ENCODE measurements at regions not wholly inside any gene's neighbourhood (a gene's known extent, or its start where the extent isn't known, plus 50 kb on each side); places are given as distances from the start of the nearest gene placed in this dataset.
A peak's percentile ranks its signal among the peaks of the same experiment; 100 is the strongest.

DNA sequence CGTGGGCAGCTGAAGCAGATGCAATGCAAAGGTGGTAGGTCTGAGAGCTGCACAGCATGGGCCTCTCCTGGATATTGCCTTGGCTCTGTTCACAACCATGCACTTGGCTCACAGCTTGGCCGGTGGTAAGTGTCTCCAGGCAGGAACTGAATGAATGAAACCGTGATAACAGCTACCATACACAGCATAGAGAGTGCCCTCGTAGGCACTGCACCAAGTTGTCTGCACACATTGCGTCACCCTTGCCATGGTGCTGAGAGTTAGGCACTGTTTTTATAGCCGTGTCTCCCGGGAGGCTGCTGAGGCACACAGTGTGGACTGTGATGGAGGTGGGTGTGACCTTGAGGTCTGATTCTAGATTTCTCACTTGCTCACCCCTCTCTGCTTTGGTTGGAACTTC is 157.6 kb upstream of the VASH1 start:
- no peak for DNase-seq

DNA sequence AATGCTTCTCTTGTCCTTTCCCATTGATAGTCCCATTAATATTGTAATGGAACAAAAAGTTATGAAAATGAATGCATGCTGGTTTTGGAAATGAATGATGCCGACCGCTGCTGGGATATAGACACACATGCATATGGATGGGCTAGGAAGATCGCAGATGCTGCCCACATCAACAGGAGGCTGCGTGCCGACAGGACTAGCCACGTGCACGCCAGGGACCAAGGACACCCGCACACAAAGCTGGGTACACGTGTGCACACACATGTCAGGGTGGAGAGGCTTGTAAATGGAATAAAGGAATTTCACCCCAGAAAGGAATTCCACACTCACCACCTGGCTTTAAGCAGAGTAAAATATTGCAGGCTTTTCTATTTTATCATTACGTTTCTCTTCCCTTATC is 153.8 kb upstream of the VASH1 start:
- no peak for DNase-seq

DNA sequence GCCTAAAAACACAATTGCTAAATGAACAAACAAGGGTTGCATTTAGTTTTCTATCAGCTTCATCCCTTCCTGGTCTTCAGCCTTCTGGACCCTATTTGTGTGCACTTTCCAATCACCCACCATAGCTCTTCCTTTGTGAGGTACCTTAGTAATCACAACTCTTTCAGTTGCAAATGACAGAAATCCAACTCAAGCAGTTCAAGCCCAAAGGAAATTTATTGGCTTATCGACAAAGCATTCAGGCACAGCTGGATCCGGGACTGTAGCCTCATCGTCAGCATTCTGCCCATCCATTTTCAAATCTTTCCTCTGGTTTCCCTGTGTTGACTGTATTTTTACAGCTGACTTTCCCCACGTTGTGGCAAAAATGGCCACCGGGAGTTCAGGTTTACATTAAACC is 148.6 kb upstream of the VASH1 start:
- DNase-seq = no peak

DNA sequence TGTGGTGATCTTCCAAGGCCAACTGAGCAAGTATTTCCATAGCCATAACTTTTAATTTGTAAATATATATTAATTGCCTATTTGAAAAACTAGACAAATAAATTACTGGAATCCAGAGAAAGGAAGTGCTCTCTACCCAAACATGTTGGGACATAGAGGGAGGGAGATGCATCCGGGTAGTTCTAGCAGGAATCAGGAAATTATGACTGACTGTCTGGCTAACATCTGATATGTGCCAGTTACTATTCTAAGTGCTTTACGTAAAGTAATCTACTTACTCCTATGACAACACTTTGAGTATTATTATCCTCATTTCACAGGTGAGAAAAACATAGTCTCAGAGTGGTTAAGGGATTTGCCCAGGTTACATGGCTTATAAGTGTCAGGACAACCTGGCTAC is 147.7 kb upstream of the VASH1 start:
- DNase-seq = no peak

DNA sequence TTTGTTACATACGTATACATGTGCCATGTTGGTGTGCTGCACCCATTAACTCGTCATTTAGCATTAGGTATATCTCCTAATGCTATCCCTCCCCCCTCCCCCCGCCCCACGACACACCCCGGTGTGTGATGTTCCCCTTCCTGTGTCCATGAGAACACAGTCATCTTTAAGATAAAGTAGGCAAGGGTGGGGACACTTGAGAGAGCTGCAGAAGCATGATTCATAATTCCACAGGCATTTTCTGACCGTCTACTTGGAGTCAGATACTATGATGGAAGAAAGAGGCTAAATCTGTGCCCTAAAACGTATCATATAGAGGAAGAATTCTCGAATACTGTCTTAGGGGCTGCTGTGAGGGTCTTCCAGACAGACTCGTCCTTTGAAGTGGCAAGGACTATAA is 145.9 kb upstream of the VASH1 start:
- no peak for DNase-seq

DNA sequence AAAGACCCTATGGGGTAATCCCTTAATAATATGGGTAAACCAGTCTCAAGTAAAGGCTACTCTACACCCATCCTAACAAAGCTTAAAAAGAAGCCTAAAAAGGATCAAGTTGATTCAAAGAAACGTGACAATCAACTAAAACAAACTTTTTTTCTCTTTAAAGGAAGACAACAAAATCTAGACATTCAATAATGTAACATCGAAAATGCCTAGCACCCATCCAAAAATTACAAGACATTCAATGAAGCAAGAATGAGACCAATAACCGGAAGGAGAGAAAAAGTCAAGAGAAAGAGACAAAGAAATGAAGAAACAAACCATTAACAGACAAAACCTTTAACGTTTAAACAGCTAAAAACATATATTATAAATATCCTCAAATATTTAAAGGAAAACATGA is 143.8 kb upstream of the VASH1 start:
- DNase-seq = no peak

DNA sequence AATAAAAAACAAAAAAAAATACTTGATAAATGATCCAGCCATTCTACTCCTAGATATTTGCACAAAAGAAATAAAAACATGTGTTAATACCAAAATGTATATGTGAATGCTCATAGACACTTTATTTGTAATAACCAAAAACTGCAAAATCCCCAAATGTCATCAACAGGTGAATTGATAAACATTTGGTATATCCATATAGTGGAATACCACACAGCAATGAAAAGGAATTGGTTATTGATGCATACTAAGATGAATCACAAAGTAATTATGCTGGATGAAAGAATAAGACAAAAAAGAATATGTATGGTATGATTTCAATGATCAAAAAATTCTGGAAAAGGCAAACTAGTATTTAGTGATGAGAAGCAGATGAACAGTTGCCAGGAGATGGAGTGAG is 124.7 kb upstream of the VASH1 start:
- no peak for DNase-seq

DNA sequence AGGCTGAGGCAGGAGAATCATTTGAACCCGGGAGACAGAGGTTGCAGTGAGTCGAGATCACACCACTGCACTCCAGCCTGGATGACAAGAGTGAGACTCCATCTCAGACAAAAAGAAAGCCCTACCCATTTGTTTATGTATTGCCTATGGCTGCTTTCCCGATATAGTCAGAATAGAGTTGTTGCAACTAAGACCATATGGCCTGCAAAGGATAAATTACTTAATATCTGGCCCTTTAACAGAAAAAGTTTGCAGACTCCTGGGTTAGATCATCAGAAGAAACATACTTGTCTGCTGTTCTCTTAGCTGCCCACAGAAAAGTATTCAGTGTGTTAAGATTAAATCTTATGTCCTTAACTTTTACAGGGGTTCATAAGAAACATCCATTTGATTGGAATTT is 122.4 kb upstream of the VASH1 start:
- no peak for DNase-seq

DNA sequence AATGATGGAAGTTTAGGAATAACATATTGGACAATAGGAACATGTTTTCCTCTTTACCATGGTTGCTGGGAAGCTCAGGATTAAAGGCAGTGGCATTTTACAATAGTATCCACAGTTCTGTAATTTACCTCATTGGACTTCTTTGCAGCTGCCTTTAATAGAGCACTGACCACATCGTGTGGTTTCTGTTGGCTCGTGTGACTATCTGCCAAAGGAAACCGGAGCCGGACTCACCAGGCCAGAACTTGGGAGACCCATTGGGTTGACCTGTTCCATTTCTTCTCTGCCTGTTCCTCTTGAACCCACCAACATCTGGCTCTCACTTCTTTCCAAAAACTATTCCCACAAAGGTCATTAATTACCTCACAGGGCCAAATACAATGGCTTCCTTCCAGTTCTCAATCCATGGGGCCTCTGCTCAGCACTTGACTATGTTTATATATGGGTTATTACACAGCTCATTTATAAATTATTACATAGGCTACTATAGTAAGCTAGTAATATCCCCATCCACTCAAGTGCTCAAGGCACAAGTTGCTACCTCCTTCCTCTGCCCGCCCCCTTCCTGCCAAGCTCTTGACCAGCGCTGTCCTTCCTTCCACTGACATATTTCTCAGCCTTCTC is 121.5 kb upstream of the VASH1 start:
- DNase-seq = no peak

DNA sequence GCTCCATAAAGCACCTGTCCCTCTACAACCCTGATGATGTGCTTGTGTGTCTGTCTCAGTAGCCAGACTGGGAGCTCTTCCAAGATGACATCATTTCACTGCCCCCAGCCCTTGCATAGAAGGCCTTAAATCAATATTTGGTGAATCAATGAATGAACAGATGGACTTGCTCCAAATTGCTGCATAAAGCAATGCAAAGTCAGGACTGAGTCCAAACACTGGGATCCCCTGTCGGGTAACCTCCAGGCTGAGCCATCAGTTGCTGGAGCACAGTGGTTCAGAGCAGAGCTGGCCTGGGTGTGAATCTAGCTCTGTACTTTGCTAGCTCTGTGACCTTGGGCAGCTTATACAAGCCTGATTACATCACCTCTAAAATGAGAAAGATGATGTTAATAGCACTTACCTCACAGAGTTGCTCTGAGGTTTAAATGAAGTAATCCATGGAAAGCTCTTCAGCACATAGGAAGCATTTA is 120.3 kb upstream of the VASH1 start:
- no peak for DNase-seq

DNA sequence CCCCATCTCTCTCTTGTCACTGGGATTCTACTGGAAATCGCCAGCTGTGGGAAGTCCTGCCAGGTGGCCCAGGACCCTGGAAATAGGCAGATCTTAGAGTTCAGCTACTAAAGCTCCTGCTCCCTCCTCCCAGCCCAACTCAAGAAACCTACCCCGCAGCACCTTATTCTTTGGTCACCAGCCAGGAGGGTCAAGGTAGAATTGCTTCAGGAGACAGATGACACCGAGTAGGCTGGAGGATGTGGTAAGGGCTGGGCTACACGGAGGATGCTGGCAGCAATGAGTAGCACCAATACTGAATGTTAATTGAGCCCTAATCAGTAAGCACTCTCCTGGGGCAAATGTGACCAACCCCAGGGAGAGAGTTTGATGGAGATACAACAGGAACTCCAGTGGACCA is 119.7 kb upstream of the VASH1 start:
- DNase-seq = no peak

DNA sequence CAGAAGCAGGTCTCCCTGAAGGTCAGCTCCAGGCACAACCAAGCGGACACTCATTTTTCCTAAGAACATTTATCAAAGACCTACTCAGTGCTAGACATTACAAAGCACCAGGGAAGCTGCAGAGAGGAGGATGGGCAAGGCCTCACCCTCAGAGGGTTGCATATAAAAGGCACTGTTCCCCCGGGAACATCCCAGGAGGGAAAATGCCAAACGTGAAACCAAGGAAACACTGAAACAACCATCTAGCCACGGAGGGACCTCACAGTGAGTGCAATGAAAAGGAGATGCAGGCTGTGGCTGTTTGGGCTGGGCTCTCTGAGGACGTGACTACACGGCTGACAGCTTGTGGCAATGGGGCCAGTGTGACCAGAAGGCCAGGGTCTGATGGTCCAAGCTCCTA is 117.4 kb upstream of the VASH1 start:
- no peak for DNase-seq

DNA sequence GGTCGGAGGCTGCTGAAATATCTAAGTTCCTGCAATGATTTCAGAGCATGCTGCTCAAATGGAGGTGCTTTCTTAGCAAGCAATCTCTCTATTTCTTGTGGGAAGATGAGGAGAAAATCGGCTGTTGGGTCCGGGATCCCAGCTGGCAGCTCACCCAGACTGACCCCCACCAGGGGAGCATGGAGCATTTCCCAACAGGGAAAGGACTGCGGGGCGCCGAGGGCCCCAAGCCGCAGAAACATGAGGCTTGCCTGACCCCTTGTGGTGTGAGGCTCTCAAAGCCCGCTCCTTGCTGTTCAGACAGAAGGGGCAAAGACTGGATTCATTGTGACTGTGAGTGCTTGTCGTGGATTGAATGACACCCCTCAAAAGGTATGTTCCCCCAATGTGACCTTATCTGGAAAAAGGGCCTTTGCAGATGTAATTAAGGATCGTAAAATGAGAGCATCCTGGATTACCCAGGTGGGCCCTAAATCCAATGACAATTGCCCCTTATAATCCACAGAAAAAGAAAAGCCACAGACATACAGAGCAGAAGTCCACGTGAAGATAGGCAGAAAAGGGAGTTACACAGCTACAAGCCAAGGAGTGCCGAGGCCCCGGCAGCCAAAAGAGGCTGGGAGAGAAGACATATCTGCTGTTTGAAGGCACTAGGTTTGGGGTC is 116.3 kb upstream of the VASH1 start:
- DNase-seq = peak in 6 of 14 donors; percentile 1 to 30 (median 8)

DNA sequence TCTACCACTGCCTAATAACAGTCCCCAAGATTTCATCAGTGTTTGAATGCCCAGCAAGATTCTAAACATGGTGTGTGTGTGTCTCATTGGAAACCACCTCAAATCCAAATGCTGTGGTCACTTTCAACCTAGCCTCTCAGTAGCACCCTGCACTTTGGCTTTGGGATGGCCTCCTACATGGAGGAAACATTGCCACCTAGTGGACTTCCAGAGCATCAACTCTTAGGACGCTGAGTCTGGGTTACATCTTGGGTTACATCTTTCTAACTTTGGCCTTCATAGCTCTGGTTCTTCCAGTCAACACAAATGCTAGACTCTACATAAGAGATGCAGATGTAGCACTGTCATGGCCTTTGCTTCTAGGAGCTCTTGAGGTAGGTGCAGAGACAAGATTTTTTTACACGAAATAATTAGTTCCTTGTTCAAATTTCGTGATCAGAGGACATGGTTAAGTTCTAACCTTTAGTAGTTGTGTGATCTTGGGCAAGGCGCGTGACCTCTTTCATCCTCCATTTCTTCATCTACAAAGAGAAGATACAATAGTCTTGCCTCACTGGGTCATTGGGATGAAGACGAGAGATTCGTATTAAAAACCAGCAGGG is 113.5 kb upstream of the VASH1 start:
- DNase-seq = peak in 1 of 14 donors; percentile 1

DNA sequence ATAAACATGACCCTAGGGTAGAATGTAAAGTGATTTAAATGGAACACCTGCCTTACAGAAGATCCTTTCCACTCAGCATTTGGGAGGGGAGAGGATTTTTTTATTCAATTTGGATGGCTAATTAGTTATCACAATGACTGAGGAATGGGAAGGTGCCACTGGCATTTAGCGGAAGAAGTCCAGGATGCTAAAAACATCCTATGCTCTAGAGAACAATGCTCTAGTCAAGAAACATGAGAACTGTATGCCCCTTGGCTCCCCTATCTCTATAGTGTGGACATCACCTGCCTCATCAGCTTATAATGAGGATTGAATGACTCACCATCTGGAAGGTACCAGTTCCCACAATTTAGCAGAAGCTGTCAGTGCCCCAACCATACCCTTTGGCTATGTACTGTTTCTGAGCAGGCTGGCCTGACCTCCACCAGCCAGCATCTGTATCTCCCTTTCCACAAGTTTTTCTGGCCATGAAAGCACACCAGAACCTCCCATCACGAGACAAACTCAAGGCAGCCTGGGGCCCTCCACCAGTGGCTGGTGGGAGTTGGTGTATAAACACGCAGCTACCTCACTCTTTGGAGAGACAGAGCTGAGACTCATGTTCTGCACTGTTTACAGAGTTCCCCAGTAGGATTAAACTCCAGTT is 109.7 kb upstream of the VASH1 start:
- no peak for DNase-seq

DNA sequence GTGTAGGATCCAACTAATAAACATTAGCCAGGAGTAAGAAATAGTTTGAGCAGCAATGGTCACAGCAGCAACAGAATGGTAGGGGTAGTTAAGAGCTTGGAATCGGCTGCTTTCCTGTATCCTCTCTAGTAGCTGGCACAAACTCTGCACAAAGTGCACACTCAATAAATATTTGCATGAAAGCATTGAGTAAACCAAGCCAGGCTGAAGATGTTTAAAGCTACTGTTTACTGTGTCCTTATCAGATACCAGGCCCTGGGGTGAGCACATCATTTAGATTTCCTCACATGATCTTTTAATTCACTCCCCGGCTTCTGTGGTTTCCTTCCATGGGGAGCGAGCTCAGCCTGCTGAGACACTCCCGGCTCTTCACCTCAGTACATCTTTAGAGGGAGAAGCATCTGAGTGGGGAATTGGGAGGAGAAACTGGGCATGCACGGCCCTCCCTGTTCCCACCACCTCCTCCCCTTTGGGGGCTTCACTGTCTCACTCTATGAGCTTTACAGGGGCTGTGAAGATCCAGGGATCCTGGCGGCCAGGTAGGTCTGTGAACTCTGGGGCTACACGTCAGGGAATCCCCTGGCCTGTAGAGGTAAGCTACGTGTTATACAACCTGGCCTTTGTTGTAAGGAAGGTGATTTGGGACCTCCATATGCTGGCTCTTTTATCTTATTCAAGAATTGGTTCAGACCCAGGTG is 107.2 kb upstream of the VASH1 start:
- DNase-seq = no peak

DNA sequence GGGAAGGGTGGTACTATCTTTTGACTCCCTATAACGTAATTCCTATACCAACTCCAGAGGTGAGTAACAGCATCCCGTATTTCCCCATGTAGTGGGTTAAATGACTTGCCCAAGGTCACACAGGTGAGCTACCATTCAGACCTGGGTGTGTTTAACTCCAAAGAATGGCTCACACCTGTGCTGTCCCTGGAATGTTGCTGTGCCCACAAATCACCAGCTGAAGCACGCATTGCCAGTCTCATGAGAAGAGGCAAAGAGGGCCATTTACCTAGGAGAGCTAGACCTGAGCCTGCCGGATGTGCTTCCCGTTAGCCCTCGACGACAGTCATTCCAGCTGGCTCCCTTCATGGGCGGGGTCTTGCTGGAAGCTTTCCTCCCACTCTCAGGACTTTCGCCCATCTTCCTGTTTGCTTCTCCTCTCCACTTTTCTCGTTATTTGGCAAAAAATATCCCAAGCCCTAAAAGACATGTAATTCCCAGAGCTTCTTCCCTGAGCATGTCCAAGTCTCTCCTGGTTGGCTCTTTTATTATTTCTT is 106.6 kb upstream of the VASH1 start:
- DNase-seq = no peak

DNA sequence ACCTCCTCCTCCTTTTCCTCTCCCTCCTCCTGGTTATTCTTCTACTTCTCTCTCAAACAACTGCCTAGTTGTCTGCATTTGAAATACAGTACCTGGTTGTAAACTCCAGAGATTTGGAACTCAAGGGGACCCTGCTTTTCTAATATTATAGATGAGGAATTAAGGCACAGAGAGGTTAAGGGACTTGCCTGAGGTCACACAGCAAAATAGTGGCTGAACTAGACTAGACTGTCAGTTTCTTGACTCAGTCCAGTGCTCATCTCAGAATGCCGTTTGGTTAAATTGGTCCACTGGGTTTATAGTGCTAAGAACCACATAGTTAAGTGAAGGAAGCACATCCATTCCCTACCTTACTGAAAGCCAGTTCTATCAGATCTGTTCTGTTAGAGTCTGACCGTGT is 105.9 kb upstream of the VASH1 start:
- no peak for DNase-seq

DNA sequence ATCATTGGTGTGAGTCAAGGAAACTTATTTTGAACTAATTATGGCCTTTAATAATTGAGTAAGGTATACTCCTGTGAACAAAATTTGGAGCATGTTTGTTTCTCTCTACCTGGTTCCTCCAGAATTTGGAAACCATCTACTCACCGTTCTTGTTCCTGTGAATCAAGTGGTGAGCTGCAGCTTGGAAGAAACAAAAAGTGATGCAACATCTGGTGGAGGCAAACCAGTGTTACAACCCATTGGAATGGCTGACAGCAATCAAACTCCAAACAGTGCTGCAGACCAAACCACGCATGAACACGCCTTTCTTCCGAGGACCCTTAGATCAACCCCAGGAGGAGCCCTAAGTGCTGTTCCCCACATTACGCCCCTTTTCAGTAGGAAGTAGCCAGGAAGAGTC is 104.7 kb upstream of the VASH1 start:
- no peak for DNase-seq

DNA sequence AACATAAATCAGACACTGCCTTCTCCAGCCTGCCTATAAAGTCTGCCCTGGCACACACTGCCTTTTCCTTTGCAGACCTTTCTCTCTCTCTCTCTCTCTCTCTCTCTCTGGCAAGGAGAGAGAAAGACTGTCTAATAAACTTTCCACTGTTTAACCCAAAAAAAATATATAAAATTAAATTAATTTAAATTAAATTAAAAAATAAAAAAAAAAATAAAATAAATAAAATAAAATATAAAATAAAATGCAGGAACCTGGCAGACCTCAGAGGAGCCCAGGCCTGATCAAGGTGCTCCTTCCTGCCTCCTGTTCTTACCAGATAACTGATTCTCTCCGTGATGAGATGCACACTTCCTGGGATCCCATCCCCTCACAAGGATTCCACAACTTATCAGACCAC is 103.9 kb upstream of the VASH1 start:
- no peak for DNase-seq

DNA sequence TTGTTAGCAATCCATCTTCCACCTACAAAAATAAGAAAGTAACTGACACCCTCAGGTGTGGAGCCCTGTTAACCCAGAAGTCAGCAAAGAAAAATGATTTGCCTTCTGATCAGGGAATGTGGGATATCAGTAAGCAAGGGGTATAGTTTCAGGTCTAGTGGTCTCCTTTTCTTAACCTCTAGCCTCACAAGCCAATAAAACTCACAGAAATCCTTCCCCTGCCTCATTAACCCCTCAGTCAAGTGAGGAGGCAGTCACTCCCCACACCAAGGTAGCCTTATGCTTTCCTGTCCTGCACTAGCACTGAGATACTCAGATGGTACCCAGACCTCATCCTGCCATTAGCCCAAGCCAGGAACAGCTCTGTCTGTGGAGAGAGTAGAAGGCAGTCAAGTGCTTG is 103.4 kb upstream of the VASH1 start:
- no peak for DNase-seq

DNA sequence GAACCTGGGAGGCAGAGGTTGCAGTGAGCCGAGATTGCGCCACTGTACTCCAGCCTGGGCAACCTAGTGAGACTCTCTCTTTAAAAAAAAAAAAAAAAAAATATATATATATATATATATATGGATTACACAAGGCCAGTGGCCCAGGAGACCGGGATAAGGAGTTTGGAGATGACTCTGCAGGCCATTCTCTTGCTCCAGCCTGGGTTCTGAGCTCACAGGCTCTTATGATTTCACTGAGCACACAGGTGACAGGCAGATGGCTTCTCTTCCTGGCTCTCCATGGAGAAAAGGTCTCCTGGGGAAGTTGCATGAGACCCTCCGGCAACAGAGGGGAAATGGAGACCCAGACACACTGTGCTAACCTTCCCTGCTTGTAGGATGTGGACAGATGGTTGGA is 98.7 kb upstream of the VASH1 start:
- DNase-seq = no peak

DNA sequence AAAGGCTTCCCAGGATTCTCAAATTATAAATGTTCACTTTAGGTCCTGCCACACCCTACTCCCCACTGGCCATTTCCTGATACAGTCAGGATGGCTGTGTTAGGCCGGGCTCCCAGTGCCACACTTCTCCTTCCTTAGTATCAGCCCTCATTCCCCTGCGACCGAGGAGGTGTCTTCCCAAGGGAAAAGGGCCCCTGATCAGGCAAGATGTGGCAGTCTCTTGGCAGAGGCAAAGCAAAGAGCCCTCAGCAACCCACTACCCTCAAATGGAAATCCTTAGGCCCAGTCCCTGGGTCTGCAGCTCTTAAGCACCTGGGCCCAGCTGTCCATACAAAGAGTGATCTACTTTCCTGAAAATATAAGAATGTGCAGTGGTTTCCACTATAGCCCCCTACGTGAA is 96.5 kb upstream of the VASH1 start:
- DNase-seq = no peak
